PFSK-1 (cell line): ENCODE measurements at regions not wholly inside any gene's neighbourhood (a gene's known extent, or its start where the extent isn't known, plus 50 kb on each side); places are given as distances from the start of the nearest gene placed in this dataset.

Experiments
- POLR2AphosphoS5 ChIP-seq: IDR thresholded peaks from 2 replicates; pipeline ENCODE4 v1.6.1; 2012; ENCODE audit warnings: low read depth, mild to moderate bottlenecking, control low read depth, low read length, moderate library complexity
- REST ChIP-seq, 2 experiments: IDR thresholded peaks; 2 replicates each; pipeline versions ENCODE4 v1.6.1 to v1.8.0; 2011 to 2012; ENCODE audit warnings: low read depth in 2 of 2, low read length in 2 of 2, control low read depth in 1 of 2, inconsistent platforms in 1 of 2, mild to moderate bottlenecking in 1 of 2, moderate library complexity in 1 of 2; ENCODE audit not compliant: insufficient read depth in 1 of 2
- SIN3A ChIP-seq: IDR thresholded peaks from 2 replicates; pipeline ENCODE4 v1.6.1; 2012; ENCODE audit warnings: mild to moderate bottlenecking, low read length, moderate library complexity, borderline replicate concordance; ENCODE audit not compliant: insufficient read depth
- TAF1 ChIP-seq: IDR thresholded peaks from 2 replicates; pipeline ENCODE4 v1.6.1; 2012; ENCODE audit warnings: low read length, control low read depth, borderline replicate concordance; ENCODE audit not compliant: insufficient read depth

- TF ChIP-seq SIN3A (no peak), REST (IDR thresholded peaks at IDR 0.05; ENCODE audit: insufficient read depth in 1 of 2, low read depth in 2 of 2, low read length in 2 of 2) (no peak), POLR2AphosphoS5 (no peak), TAF1 (no peak)
Measured at GRCh38 chr12:77645966-77646598, 184.6 kb upstream of the NAV3 start.
